ENCODE measurements at regions not wholly inside any gene's neighbourhood (a gene's known extent, or its start where the extent isn't known, plus 50 kb on each side); places are given as distances from the start of the nearest gene placed in this dataset.

DNA sequence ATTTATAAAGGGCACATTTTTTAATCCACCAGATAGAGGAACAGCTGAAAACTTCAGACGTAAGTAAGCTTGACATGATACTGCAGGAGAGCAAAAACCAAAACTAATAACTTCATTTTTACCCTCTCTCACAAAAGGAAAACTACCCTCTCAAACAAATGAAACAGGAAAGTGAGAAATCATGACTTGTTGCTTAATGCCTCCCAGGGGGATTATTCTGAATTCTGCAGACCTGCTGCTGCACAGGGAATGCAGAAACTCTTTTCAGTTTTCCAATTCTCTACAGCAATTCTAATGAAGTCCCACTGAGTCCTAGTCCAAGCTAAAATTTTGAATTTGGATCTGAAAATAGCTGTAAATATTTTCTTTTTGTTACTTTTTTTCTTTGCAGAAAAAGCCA lies 637.1 kb upstream of the CCDC54 start:
- TF ChIP-seq, protein P1, sequence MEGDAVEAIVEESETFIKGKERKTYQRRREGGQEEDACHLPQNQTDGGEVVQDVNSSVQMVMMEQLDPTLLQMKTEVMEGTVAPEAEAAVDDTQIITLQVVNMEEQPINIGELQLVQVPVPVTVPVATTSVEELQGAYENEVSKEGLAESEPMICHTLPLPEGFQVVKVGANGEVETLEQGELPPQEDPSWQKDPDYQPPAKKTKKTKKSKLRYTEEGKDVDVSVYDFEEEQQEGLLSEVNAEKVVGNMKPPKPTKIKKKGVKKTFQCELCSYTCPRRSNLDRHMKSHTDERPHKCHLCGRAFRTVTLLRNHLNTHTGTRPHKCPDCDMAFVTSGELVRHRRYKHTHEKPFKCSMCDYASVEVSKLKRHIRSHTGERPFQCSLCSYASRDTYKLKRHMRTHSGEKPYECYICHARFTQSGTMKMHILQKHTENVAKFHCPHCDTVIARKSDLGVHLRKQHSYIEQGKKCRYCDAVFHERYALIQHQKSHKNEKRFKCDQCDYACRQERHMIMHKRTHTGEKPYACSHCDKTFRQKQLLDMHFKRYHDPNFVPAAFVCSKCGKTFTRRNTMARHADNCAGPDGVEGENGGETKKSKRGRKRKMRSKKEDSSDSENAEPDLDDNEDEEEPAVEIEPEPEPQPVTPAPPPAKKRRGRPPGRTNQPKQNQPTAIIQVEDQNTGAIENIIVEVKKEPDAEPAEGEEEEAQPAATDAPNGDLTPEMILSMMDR (IDR thresholded peaks at IDR 0.05; ENCODE audit: poor library complexity) = no peak
- TF ChIP-seq EZH2 (IDR thresholded peaks at IDR 0.05; ENCODE audit: borderline replicate concordance) = no peak
- TF ChIP-seq EZH2phosphoT487 (IDR thresholded peaks at IDR 0.05; ENCODE audit: low read depth, severe bottlenecking, unreplicated experiment) = no peak
